ENCODE measurements at regions not wholly inside any gene's neighbourhood (a gene's known extent, or its start where the extent isn't known, plus 50 kb on each side); places are given as distances from the start of the nearest gene placed in this dataset.

DNA sequence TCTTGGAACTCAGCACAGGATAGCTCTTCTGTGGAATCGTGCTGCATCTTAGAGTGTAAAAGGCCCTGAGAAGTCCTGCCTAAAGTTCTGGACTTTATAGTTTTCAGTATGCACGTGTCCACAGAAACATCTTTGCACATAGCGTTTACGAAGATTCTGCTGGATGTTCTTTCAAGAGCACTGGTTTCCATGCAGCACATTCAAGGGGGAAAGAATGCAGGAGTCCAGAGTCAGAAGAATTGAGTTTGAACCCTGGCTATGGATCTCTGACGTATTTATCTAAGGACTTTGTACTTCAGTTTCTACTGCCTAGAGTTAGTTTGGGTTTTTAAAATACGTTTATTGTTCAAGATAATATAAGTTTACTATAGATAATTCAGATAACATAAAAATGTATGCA is 282.8 kb upstream of the ZMIZ1 start:
- Mint-ChIP-seq H3K27me3 (peaks cover 5 to 16% of the 10 kb centered on the region in 2 donors), H3K9me3 (peaks cover 0 to 3% of the 10 kb centered on the region in 2 donors), H3K36me3 (no peaks in the 10 kb centered on the region), H3K27ac (no peak overlapping the region), H3K4me1 (no peaks in the 10 kb centered on the region), H3K4me3 (no peak overlapping the region)
- ATAC-seq (replicated peaks) (no peak), DNase-seq (no peak)

DNA sequence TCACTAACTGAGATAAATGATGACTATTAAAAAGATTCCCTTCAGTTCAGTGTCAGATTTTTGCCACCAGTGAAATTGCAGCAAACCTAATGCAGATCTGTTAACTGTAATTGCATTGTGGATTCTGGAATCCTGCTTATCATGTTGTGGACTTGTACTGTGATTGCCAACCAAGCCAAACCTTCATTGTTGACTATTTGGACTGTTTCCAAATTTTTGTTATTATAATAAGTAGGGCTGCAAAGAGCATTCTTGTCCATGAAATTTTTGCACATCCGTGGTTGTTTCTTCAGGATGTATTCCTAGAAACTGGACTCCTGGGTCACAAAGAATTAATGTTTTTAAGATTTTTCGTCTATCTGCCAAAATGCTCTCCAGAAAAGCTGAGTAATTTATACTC is 281.6 kb upstream of the ZMIZ1 start:
- Mint-ChIP-seq H3K4me1 (no peaks in the 10 kb centered on the region), H3K4me3 (no peak overlapping the region), H3K36me3 (no peaks in the 10 kb centered on the region), H3K27me3 (peaks cover 10 to 21% of the 10 kb centered on the region in 2 donors), H3K9me3 (peaks cover 0 to 3% of the 10 kb centered on the region in 2 donors), H3K27ac (no peak overlapping the region)
- DNase-seq (no peak), ATAC-seq (replicated peaks) (no peak)

DNA sequence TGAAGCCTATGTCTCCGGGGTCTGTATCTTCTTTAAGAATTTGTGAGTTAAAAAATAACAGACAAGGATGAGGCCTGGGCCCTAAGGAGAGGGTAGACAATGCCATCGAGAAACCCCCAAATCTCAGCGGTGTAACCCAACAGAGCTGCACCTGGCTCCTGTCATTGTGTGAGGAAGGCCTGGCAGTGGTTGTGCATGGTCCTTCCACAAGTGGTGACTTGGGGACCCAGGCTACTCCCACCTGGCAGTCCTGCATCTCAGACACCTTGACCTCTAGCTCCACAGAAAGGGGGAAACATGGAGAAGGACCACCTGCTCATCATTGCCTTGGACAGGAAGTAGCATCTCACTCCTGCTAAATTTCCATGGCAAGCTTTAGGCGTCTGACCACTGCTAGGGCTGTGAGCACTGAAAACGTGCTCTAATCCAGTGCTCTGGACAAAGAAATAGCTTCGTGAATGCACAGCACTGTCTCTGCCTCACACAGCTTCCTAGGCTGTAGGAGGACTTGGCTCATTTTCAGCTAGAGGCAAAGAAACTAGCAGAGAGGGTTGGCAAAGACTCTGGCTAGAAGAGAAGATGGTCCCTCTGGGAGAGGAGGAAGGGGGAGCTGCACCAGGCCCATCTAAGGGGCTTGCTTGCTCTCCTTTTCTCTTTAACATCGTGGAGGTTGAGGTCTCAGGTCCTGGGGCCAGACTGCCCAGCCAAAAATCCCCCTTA is 273.9 kb upstream of the ZMIZ1 start:
- H3K4me3 Mint-ChIP-seq: no peak overlapping the region

DNA sequence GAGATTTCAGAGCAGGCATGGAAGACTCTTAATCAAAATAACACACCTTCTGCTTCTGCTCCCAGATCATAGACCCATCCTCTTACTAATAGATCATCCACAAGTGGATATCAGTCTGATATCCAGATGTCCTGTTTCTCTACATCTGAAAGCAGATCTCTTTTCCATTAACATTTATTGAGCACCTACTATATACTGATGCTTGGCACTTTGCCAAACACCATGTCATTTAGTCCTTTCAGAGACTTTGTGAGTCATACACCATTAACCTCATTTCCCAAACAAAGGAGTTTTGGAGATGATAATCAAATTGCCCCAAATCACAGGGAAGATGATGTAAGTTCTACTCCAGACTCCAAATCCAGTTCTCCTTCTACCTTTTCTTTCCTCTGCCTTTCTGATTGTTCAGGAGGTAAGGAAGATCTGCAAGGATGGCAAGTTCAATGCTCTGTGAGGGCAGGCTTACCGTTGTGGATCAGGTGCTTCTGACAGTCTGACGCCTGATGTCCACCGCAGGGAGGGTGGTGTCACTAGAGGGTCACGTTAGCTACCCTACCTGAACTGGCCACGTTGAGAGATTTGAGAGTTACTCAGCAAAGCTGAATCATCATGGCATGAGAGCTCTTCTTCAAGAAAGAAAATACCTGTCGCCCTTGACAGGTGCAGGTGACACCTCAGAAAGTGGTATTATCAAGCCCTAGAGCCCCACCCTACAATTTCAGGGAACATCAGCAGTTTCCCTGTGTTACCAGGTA is 269.6 kb upstream of the ZMIZ1 start:
- no peaks in the 10 kb centered on the region for H3K4me1 Mint-ChIP-seq
- H3K27ac Mint-ChIP-seq: no peak overlapping the region
- peaks cover 21 to 26% of the 10 kb centered on the region in 2 donors for H3K27me3 Mint-ChIP-seq
- DNase-seq: no peak
- H3K4me3 Mint-ChIP-seq: no peak overlapping the region
- no peak for ATAC-seq (replicated peaks)
- no peaks in the 10 kb centered on the region for H3K36me3 Mint-ChIP-seq
- H3K9me3 Mint-ChIP-seq: no peaks in the 10 kb centered on the region

More for the DNA sequence above, 273.9 kb upstream of the ZMIZ1 start:
- DNase-seq (no peak), ATAC-seq (replicated peaks) (no peak)
- H3K36me3 Mint-ChIP-seq: no peaks in the 10 kb centered on the region
- no peaks in the 10 kb centered on the region for H3K9me3 Mint-ChIP-seq
- H3K27me3 Mint-ChIP-seq: peaks cover 16 to 24% of the 10 kb centered on the region in 2 donors
- no peaks in the 10 kb centered on the region for H3K4me1 Mint-ChIP-seq
- H3K27ac Mint-ChIP-seq: no peak overlapping the region

DNA sequence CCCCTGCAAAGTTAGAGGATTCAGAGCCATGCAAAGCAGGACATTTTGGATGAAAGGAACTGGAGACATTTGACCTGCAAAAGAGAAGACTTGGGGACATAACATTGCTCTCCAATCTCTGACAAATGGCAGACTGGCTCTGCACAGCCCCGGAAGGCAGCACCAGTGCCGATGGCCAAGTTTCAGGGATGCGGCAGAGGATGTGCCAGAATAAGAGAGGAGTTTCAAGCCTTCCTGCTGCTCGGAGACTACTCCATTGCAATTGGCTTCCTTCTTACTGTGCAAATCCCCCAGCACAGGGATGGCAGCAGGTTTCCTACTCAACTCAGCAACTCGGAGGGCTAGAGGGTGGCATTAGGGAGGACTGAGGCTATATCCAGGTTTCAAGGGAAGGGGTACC is 268.8 kb upstream of the ZMIZ1 start:
- Mint-ChIP-seq H3K4me3 (no peak overlapping the region), H3K4me1 (no peaks in the 10 kb centered on the region), H3K9me3 (no peaks in the 10 kb centered on the region), H3K27me3 (peaks cover 21 to 24% of the 10 kb centered on the region in 2 donors), H3K27ac (no peak overlapping the region), H3K36me3 (no peaks in the 10 kb centered on the region)
- no peak for DNase-seq
- no peak for ATAC-seq (replicated peaks)

DNA sequence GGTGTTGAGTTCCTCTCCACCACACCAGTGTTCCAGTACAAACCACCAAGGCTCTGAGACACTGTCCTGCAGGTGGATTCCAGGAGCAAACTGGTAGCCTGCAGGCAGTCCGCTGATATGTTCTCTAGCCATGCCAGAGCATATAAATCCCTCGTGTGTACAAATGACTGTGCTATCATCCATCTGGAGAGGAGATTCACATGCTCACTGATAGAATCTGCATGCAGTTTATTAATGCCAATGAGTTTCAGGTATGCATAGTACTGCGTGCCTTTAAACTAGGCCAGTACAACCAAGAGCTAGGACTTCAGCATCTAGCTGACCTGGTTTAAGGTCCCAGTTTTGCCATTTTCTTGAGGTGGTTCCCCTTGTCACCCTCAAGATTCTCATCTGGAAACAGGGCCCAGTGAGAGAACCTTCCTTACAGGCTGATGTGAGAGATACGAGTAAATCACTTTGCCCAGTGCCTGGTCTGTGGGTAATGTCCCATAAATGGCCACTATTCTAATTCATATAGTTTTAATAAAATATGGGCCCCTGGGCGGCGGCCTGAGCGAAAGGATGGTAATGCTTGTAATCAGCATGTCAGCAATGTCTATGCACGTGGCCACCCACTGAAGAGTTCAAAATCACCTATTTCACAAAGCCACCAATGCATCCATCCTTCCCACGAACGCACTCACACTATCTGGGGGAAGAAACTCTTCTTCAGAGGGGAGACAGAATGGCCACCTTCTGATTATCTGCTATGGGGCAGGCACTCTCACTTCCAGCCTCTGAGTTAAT is 268.0 kb upstream of the ZMIZ1 start:
- ATAC-seq (replicated peaks): no peak
- H3K27ac Mint-ChIP-seq: no peak overlapping the region
- peaks cover 21 to 24% of the 10 kb centered on the region in 2 donors for H3K27me3 Mint-ChIP-seq
- no peaks in the 10 kb centered on the region for H3K36me3 Mint-ChIP-seq
- no peak overlapping the region for H3K4me3 Mint-ChIP-seq
- no peak for DNase-seq
- H3K9me3 Mint-ChIP-seq: no peaks in the 10 kb centered on the region
- no peaks in the 10 kb centered on the region for H3K4me1 Mint-ChIP-seq

DNA sequence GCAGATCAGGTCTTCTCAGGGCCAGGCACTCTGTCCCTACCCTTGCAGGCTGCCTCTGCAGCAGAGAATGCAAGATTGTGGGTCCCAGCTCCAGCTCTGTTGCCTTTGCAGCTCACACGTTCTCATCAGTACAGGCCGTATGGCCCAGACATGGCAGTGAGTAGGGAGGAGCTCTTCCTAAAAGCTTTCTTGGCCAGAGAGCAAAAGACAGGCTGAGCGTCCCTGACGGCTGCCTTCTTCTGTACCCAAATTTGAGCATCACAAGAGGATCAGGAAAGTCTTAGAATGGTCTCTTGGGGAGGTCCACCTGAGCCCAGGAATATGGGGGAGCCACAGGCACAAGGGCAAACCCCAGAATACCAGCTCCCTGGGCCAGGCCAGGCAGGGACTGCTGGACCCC is 266.3 kb upstream of the ZMIZ1 start:
- no peak for DNase-seq
- Mint-ChIP-seq H3K27ac (no peak overlapping the region), H3K4me3 (no peak overlapping the region), H3K9me3 (no peaks in the 10 kb centered on the region), H3K4me1 (no peaks in the 10 kb centered on the region), H3K36me3 (no peaks in the 10 kb centered on the region), H3K27me3 (peaks cover 22 to 24% of the 10 kb centered on the region in 2 donors)
- ATAC-seq (replicated peaks): no peak

DNA sequence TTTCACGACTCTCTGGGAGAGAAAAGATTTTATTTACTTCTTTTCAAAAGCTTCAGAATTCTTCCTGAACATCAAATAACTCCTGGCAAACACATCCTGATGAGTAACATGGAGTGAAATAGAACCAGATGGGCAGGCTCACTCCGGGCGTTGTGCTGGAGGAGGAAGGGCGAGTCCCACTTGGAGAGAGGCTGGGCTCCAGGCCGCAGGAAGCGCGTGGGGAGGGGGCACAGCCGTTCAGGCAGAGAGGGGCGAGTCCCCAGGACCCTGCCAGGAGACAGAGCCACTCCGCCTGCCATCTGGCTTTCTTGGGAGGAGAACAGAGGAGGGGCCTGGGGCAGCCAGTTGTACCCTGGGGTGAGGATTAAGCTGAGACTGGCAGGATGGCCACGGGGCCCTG is 265.9 kb upstream of the ZMIZ1 start:
- Mint-ChIP-seq H3K27me3 (peaks cover 24 to 27% of the 10 kb centered on the region in 2 donors), H3K4me1 (no peaks in the 10 kb centered on the region), H3K4me3 (no peak overlapping the region), H3K36me3 (no peaks in the 10 kb centered on the region), H3K9me3 (no peaks in the 10 kb centered on the region), H3K27ac (no peak overlapping the region)
- DNase-seq: no peak
- no peak for ATAC-seq (replicated peaks)

DNA sequence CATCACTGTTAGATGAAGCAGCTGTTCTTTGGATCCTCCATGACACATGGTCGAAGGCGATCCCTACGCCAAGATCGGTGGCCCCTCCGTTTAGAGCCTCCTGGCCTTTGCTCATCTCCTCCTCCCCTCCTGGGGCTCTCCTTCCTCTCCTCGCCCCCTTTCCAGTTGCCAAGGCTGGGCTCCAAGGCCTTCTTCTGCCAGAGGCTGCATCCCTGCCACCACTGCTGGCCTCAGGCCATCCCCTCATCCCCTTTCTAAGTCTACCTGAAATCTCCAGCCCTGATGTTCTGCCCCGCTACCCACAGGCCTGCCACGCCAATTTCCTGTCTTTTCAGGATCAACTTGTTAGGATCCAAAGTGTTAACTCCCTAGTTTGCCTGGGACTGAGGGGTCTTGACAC is 265.1 kb upstream of the ZMIZ1 start:
- no peak overlapping the region for H3K4me3 Mint-ChIP-seq
- ATAC-seq (replicated peaks) (no peak), DNase-seq (no peak)
- H3K4me1 Mint-ChIP-seq: no peaks in the 10 kb centered on the region
- no peaks in the 10 kb centered on the region for H3K9me3 Mint-ChIP-seq
- no peaks in the 10 kb centered on the region for H3K36me3 Mint-ChIP-seq
- no peak overlapping the region for H3K27ac Mint-ChIP-seq
- peaks cover 23 to 30% of the 10 kb centered on the region in 2 donors for H3K27me3 Mint-ChIP-seq

DNA sequence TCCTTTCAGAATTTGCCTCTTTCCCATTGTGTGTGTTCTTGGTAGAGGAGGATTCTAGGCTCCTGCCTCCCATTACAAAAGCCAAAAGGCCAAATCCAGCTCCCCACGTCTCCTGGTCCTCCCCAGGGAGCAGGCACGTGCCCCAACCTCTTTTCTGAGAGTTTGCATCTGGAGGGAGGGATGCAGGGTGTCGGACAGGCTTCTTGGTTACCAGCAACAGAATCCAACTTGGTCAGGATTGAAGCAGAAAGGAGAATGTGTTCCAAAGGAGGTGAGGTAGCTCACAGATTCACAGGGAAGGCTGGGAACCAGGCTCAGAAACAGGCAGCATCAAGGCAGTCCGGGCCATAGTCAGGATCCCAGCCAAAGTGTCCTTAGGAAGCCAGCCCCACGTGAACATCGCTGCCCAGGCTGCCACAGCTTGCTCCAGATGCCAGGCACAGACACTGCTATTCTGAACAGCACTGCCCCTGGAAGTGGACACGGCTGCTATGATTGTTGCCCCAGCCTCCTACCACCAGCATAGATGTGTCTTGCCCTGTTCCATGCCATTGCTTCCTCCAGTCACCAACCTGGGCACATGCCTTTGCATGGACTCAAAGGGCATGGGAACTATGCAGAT is 264.2 kb upstream of the ZMIZ1 start:
- Mint-ChIP-seq H3K4me1 (no peaks in the 10 kb centered on the region), H3K36me3 (no peaks in the 10 kb centered on the region), H3K4me3 (no peak overlapping the region), H3K27me3 (peaks cover 16 to 22% of the 10 kb centered on the region in 2 donors), H3K27ac (no peak overlapping the region), H3K9me3 (no peaks in the 10 kb centered on the region)
- ATAC-seq (replicated peaks) (no peak), DNase-seq (no peak)

DNA sequence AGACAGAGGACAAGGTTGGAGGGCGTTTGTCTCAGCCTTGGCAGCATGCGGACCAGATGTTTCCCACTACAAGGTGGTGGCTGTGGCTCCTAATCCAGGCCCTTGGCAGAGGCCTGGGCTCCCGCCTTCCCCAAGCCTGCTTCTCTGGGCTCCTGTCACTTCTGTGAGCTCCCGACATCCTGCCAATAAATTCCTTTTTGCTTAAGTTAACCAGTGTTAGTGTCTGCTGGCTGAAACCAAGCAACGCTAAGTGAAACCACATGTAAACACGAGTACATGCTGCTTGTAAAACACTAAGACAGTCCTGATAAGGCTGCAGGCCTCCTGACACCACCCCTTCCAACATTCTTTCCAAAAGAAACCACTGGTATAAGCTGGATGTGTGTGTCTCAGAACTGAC is 263.6 kb upstream of the ZMIZ1 start:
- H3K36me3 Mint-ChIP-seq: no peaks in the 10 kb centered on the region
- no peak overlapping the region for H3K27ac Mint-ChIP-seq
- DNase-seq (no peak), ATAC-seq (replicated peaks) (no peak)
- H3K27me3 Mint-ChIP-seq: peaks cover 11 to 21% of the 10 kb centered on the region in 2 donors
- H3K4me3 Mint-ChIP-seq: no peak overlapping the region
- H3K4me1 Mint-ChIP-seq: no peaks in the 10 kb centered on the region
- no peaks in the 10 kb centered on the region for H3K9me3 Mint-ChIP-seq

DNA sequence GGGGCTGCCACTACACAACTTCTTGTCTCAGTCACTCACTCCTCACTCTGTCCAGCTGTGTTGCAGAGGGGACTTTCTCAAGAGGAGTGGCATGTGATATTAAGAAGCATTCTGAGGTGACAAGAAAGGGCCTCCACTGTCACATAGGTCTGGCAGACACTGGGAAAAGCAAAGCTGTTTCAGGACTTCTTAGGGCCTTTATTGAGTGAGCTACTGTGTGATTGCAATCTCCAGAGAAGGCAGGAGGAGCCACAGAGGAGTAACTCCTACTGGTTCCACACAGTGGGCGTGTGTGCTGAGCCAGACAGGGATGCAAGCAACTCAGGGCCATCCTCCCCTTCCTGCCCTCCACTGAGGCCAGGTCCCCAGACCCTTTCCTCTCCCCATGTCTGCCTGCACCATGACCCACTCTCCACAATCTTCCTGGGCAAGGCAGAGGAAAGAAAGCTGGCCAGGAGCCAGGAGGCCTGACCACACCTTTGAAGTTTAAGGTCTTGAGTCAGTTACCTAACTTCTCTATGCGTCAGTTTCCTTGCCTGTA is 262.0 kb upstream of the ZMIZ1 start:
- no peaks in the 10 kb centered on the region for H3K9me3 Mint-ChIP-seq
- H3K36me3 Mint-ChIP-seq: no peaks in the 10 kb centered on the region
- peaks cover 16% of the 10 kb centered on the region in 2 donors for H3K27me3 Mint-ChIP-seq
- ATAC-seq (replicated peaks) (no peak), DNase-seq (no peak)
- no peaks in the 10 kb centered on the region for H3K4me1 Mint-ChIP-seq
- no peak overlapping the region for H3K27ac Mint-ChIP-seq
- no peak overlapping the region for H3K4me3 Mint-ChIP-seq

DNA sequence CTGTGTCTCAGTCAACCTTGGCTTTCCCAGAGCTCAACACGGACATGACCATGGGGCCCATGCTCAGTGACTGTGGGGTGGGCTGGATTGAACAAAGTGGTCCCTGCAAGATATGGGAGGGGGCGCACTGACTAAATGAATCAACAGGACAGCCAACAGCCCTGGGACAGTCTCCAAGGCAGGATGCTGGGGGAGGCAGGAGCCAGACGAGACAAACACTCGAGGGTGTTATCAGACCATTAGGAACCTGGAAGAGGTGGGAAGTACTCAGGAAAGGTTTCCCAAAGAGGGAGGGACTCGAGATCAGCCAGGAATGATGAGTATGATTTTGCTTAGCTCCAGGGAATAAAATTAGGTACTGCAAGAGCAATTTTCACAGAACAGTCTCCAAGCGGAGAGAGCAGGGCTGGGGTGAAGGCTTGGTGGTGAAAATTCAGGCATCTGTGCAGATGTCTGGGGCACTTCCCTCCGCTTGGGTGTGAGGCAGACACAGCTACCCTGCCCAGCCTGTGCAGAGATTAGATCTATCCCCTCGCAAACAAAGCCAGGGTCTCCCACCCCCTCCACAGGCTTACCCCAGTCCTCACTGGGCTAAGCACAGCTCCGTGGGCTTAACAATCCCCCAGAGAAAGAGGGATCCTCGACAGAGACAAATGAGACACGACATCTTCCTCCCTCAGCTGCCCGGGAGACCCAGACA is 261.1 kb upstream of the ZMIZ1 start:
- peaks cover 13 to 15% of the 10 kb centered on the region in 2 donors for H3K27me3 Mint-ChIP-seq
- no peak for DNase-seq
- H3K4me3 Mint-ChIP-seq: no peak overlapping the region
- ATAC-seq (replicated peaks): no peak
- H3K9me3 Mint-ChIP-seq: no peaks in the 10 kb centered on the region
- H3K4me1 Mint-ChIP-seq: no peaks in the 10 kb centered on the region
- no peaks in the 10 kb centered on the region for H3K36me3 Mint-ChIP-seq
- H3K27ac Mint-ChIP-seq: no peak overlapping the region
